ENCODE measurements at regions not wholly inside any gene's neighbourhood (a gene's known extent, or its start where the extent isn't known, plus 50 kb on each side); places are given as distances from the start of the nearest gene placed in this dataset.

DNA sequence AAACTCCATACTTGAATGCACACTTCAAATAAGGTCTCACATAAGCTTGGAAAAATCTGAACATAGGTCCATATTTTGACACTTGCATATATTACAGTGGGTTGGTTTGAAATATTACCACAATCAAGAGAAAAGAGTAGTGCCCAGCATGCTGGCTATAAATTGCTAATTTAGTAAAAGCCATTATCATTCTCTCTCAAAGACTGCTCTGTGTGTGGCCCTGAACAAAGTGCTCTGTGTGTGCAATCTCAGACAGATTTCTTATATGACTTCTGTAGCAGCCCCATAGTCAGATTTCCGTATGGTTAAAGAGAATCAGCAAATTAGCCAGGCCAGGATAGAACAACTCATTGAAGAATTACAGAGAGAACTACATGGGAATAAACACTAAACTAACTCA lies 78.2 kb downstream of the LIG4 start:
- peaks cover 3% of the 10 kb centered on the region for H3K9me3 Mint-ChIP-seq
- H3K27ac Mint-ChIP-seq (ENCODE audit: unreplicated experiment) = no peak overlapping the region
- TF ChIP-seq CTCF (conservative IDR thresholded peaks at IDR 0.05) = no peak
- no peaks in the 10 kb centered on the region for H3K27me3 Mint-ChIP-seq (ENCODE audit: low read depth)
- H3K4me1 Mint-ChIP-seq = peaks cover 9% of the 10 kb centered on the region
- H3K36me3 Mint-ChIP-seq (ENCODE audit: low read depth) = no peaks in the 10 kb centered on the region
- no peak for DNase-seq (ENCODE audit: low read depth, low spot score)
- no peak overlapping the region for H3K4me3 Mint-ChIP-seq

DNA sequence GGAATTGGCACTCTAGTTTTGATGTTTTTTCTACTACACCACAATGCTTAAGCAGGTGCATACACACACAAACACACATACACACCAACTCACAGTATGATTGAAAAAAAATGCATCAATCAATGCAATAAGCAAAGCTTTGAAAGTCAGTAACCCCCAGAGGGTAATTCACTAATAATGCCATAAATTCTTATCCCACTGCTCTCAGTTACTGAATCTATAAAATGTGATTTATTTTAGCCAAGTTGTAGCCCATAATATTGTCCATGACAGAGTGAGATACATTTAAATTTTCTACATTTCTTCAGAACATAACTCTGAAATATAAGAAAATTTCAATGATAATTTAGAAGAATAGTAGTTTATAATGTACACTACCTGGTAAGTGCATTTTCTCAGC lies 87.9 kb downstream of the LIG4 start:
- Mint-ChIP-seq H3K36me3 (ENCODE audit: low read depth) (no peaks in the 10 kb centered on the region), H3K9me3 (peaks cover 3% of the 10 kb centered on the region), H3K4me3 (no peak overlapping the region), H3K4me1 (no peaks in the 10 kb centered on the region), H3K27me3 (ENCODE audit: low read depth) (no peaks in the 10 kb centered on the region), H3K27ac (ENCODE audit: unreplicated experiment) (no peak overlapping the region)
- no peak for TF ChIP-seq CTCF (conservative IDR thresholded peaks at IDR 0.05)
- DNase-seq (ENCODE audit: low read depth, low spot score) = no peak

GRCh38 chr13:108126056-108126455 lies 89.3 kb downstream of the LIG4 start:
- H3K27ac Mint-ChIP-seq (ENCODE audit: unreplicated experiment) = no peak overlapping the region

GRCh38 chr13:108121406-108121805 lies 93.9 kb downstream of the LIG4 start:
- H3K4me1 Mint-ChIP-seq = peaks cover 7% of the 10 kb centered on the region
- no peak overlapping the region for H3K27ac Mint-ChIP-seq (ENCODE audit: unreplicated experiment)
- H3K9me3 Mint-ChIP-seq = peaks cover 2% of the 10 kb centered on the region
- no peak for TF ChIP-seq CTCF (conservative IDR thresholded peaks at IDR 0.05)
- no peak for DNase-seq (ENCODE audit: low read depth, low spot score)
- no peak overlapping the region for H3K4me3 Mint-ChIP-seq
- no peaks in the 10 kb centered on the region for H3K36me3 Mint-ChIP-seq (ENCODE audit: low read depth)
- H3K27me3 Mint-ChIP-seq (ENCODE audit: low read depth) = no peaks in the 10 kb centered on the region

More at GRCh38 chr13:108126056-108126455, 89.3 kb downstream of the LIG4 start:
- TF ChIP-seq CTCF (conservative IDR thresholded peaks at IDR 0.05) = no peak
- Mint-ChIP-seq H3K4me1 (no peaks in the 10 kb centered on the region), H3K9me3 (peaks cover 3% of the 10 kb centered on the region), H3K27me3 (ENCODE audit: low read depth) (no peaks in the 10 kb centered on the region), H3K36me3 (ENCODE audit: low read depth) (no peaks in the 10 kb centered on the region), H3K4me3 (no peak overlapping the region)
- no peak for DNase-seq (ENCODE audit: low read depth, low spot score)

- H3K36me3 Mint-ChIP-seq (ENCODE audit: low read depth) = no peaks in the 10 kb centered on the region
- H3K27me3 Mint-ChIP-seq (ENCODE audit: low read depth) = no peaks in the 10 kb centered on the region
- no peak for DNase-seq (ENCODE audit: low read depth, low spot score)
- H3K4me3 Mint-ChIP-seq = peak overlapping the region; percentile 35
- peaks cover 7% of the 10 kb centered on the region for H3K4me1 Mint-ChIP-seq
- no peak for TF ChIP-seq CTCF (conservative IDR thresholded peaks at IDR 0.05)
- H3K9me3 Mint-ChIP-seq = peaks cover 2% of the 10 kb centered on the region
- peak overlapping the region; percentile 47 for H3K27ac Mint-ChIP-seq (ENCODE audit: unreplicated experiment)
These were observed 94.5 kb downstream of the LIG4 start for GRCh38 chr13:108120856-108121255.

DNA sequence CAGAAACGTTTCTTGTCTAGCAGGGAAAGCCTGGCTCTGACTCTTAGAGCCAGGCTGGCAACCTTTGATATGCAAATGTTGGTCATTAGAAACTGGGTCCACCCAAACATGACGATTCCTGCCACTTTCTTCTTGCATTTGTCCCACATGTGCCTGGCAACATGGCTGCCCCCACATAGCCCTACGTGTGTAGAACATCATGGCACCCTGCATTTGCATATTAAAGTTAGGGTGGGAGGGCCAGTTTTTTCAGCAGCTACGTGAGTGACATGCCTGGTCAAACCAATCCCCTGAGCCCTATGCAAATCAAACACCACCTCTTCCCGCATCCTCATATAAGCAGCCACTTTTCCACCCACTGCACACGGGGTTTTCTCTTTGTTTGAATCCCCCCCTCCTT lies 95.0 kb downstream of the LIG4 start:
- H3K4me3 Mint-ChIP-seq = peak overlapping the region; percentile 35
- DNase-seq (ENCODE audit: low read depth, low spot score) = no peak
- H3K27me3 Mint-ChIP-seq (ENCODE audit: low read depth) = no peaks in the 10 kb centered on the region
- TF ChIP-seq CTCF (conservative IDR thresholded peaks at IDR 0.05) = no peak
- H3K9me3 Mint-ChIP-seq = peaks cover 2% of the 10 kb centered on the region
- peak overlapping the region; percentile 47 for H3K27ac Mint-ChIP-seq (ENCODE audit: unreplicated experiment)
- peaks cover 7% of the 10 kb centered on the region for H3K4me1 Mint-ChIP-seq
- H3K36me3 Mint-ChIP-seq (ENCODE audit: low read depth) = no peaks in the 10 kb centered on the region

Measured in neural crest cell (in vitro differentiated cells).